Activated naive CD4-positive, alpha-beta T cell treated with anti-CD3 and anti-CD28 coated beads for 36 hours (primary cell): ENCODE measurements at regions not wholly inside any gene's neighbourhood (a gene's known extent, or its start where the extent isn't known, plus 50 kb on each side); places are given as distances from the start of the nearest gene placed in this dataset.
"Not testable (repeated sequence)": the region's sequence is repeated elsewhere in the genome, so short reads cannot be mapped to it uniquely, and the experiment has no call there.

ENCODE experiments used
- CTCF ChIA-PET: fragments of 350-600 bp; sonication (Branson Sonifier 250); formaldehyde crosslinking; loops from one replicate; lab custom pipeline; 2021; ENCODE audit warnings: antibody characterized with exemption; lab: Charles Lee
- DNase-seq: peaks from one replicate; pipeline ENCODE4 v3.0.0-alpha.2; 2020
- H3K27ac Mint-ChIP-seq: one replicate; pipeline ENCODE4 v1.8.0; 2021; ENCODE audit warnings: mild to moderate bottlenecking, mixed read lengths
- H3K27me3 Mint-ChIP-seq: one replicate; pipeline ENCODE4 v1.8.0; 2021; ENCODE audit warnings: low read depth, mixed read lengths
- H3K36me3 Mint-ChIP-seq: one replicate; pipeline ENCODE4 v1.8.0; 2021; ENCODE audit warnings: low read depth, mixed read lengths
- H3K4me1 Mint-ChIP-seq: one replicate; pipeline ENCODE4 v1.8.0; 2021; ENCODE audit warnings: low read depth, mixed read lengths
- H3K4me3 Mint-ChIP-seq: one replicate; pipeline ENCODE4 v1.8.0; 2021; ENCODE audit warnings: mild to moderate bottlenecking, moderate library complexity, mixed read lengths
- H3K9me3 Mint-ChIP-seq: one replicate; pipeline ENCODE4 v1.8.0; 2021; ENCODE audit warnings: mixed read lengths
- intact Hi-C: fragments of 100-400 bp; cut with micrococcal nuclease; formaldehyde crosslinking; loops from one replicate; pipeline ENCODE4 v1.15.1; 2023

DNA sequence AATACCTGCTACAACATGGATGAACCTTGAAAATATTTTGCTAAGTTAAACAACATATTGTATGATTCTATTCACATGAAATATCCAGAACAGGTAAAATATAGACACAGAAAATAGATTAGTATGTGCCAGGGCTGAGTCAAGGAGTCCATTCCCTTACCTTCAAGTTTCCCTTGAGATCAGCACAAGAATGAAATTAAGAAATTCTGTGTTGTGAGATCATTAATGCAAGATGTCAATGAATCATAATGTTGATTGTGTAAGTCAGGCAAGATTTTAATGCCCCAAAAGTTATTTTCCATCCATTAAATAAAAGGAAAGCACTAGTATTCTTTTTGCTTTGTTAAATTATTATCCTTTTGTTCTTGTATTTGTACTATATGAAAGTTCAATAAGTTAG, 139.4 kb downstream of the MRPL39 start:
- peaks cover 14% of the 10 kb centered on the region for H3K36me3 Mint-ChIP-seq
- intact Hi-C loops, result no loop called here
- H3K27ac Mint-ChIP-seq, result no peak overlapping the region
- no peak overlapping the region for H3K4me3 Mint-ChIP-seq
- CTCF ChIA-PET, result no interaction called here
- no peak for DNase-seq
- no peaks in the 10 kb centered on the region for H3K27me3 Mint-ChIP-seq
- H3K9me3 Mint-ChIP-seq, result peaks cover 8% of the 10 kb centered on the region
- H3K4me1 Mint-ChIP-seq, result peaks cover 50% of the 10 kb centered on the region

DNA sequence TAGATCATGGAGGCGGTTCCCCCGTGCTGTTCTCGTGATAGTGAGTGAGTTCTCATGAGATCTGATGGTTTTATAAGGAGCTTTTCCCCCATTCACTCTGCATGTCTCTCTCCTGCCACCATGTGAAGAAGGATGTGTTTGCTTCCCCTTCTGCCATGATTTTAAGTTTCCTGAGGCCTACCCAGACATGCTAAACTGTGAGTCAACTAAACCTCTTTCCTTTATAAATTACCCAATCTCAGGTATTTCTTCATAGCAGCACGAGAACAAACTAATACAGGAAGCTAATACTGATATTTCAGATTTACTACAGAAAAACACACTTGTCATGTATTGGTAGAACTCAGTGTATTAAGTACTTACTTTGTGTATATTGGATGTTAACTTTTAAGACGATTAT, 140.2 kb downstream of the MRPL39 start:
- H3K27ac Mint-ChIP-seq, intact Hi-C loops, DNase-seq, H3K27me3 Mint-ChIP-seq, H3K9me3 Mint-ChIP-seq, H3K4me3 Mint-ChIP-seq: not testable (repeated sequence)
- CTCF ChIA-PET, result interaction anchor here (0.9 to 2.0 kb wide), 3 partner anchors 11 to 82 kb away, joined by 3 to 5 read pairs (median 3); no protein-coding TSS in a partner anchor
- Mint-ChIP-seq H3K36me3 (peaks cover 11% of the 10 kb centered on the region), H3K4me1 (peaks cover 56% of the 10 kb centered on the region)

DNA sequence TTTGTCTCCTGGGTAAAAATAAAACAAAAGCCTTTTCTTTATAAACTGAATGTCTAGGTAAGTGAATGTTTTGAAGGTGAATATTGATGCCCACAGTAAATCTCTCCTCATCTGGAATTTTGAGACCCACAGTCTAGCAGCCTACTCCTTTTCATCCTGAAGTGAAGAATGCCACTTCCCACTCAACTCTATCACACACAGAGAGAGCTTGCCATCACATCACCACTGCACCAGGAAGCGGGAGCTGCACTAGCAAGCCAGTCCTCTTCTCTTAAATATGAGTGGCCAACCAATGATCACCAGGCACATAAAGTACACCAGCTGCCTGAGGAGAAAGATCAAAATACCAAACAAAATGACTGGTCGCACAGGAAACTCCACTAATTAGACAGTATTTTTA, 140.8 kb downstream of the MRPL39 start:
- CTCF ChIA-PET, result interaction anchor here (0.9 to 2.0 kb wide), 4 partner anchors 9 to 82 kb away, joined by 3 to 5 read pairs (median 4); no protein-coding TSS in a partner anchor
- H3K36me3 Mint-ChIP-seq, result peaks cover 11% of the 10 kb centered on the region
- intact Hi-C loops, result no loop called here
- no peak for DNase-seq
- H3K9me3 Mint-ChIP-seq, result peaks cover 4% of the 10 kb centered on the region
- H3K27me3 Mint-ChIP-seq, result no peaks in the 10 kb centered on the region
- no peak overlapping the region for H3K27ac Mint-ChIP-seq
- H3K4me3 Mint-ChIP-seq, result no peak overlapping the region
- peaks cover 60% of the 10 kb centered on the region for H3K4me1 Mint-ChIP-seq

DNA sequence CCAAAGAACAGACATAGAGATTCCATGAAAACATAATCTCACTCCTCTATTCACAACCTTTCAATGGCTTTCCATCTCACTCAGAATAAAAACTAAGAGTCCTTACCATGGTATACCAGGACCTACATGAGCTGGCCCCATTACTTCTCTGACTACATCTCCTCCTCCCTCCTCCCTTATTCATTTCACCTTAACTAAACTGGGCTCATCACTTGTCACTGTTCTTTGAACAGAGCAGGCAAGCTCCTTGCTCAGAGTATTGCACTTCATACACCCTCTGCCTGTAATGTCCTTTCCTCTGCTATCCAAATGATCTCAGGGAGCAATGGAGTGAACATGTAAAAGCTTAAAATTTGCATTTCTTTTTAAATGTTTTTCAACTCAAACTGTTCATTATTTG, 142.0 kb downstream of the MRPL39 start:
- no peak for DNase-seq
- Mint-ChIP-seq H3K27me3 (no peaks in the 10 kb centered on the region), H3K27ac (no peak overlapping the region), H3K4me3 (no peak overlapping the region), H3K36me3 (peaks cover 11% of the 10 kb centered on the region), H3K9me3 (peaks cover 4% of the 10 kb centered on the region), H3K4me1 (peaks cover 64% of the 10 kb centered on the region)
- intact Hi-C loops, result loop anchor here (2.0 kb wide), 1 partner anchor 68 kb away; no protein-coding TSS in a partner anchor
- CTCF ChIA-PET, result interaction anchor here (0.6 to 1.3 kb wide), 6 partner anchors 9 to 1271 kb away, joined by 3 to 4 read pairs (median 4); no protein-coding TSS in a partner anchor

DNA sequence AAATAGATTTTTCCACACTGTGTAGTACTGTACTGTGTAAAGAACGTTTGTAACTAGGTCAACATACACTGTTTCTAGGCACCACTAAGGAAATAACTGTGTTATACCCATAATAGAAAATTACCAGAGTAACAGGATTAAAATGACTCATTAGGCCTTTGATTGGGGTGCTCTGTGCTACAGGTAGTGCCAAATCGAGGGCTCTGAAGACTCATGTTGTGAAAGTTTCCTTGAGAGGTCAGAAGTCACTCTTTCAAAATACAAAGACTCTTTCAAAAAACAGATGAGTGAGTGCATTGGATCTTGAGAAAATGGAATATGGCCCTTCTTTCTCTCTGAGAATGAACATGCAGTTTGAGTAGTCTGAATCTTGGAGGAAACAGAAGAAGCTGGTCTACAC, 143.0 kb downstream of the MRPL39 start:
- Mint-ChIP-seq H3K9me3 (peaks cover 4% of the 10 kb centered on the region), H3K4me1 (peaks cover 69% of the 10 kb centered on the region), H3K27ac (peak overlapping the region; percentile 90), H3K4me3 (peak overlapping the region; percentile 11), H3K27me3 (no peaks in the 10 kb centered on the region), H3K36me3 (peaks cover 11% of the 10 kb centered on the region)
- peak; percentile 51 for DNase-seq
- intact Hi-C loops, result loop anchor here (1.0 to 2.0 kb wide), 6 partner anchors 8 to 109 kb away; no protein-coding TSS in a partner anchor
- CTCF ChIA-PET, result interaction anchor here (1.2 to 1.4 kb wide), 3 partner anchors 24 to 43 kb away, joined by 3 to 4 read pairs (median 4); no protein-coding TSS in a partner anchor

DNA sequence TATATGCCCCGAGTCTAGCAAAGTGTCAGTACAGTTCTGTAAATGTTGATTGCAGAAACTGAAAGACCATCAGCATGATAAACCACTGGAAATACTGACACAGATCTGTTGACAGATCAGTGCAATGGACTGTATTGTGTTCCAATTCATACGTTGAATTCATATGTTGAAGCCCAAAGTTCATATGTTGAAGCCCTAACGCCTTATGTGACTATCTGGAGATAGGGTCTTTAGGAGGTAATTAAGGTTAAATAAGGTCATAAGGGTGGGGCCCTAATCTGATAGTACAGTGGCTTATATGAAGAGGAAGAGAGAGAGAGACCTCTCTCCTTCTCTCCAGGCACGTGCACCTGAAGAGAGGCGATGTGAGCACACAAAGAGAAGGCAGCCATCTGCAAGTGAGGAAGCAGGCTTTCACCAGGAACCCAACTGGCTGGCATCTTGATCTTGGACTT, 144.7 kb downstream of the MRPL39 start:
- peaks cover 4% of the 10 kb centered on the region for H3K9me3 Mint-ChIP-seq
- peak overlapping the region; percentile 16 for H3K4me3 Mint-ChIP-seq
- DNase-seq, result no peak
- no peaks in the 10 kb centered on the region for H3K27me3 Mint-ChIP-seq
- intact Hi-C loops, result no loop called here
- peaks cover 11% of the 10 kb centered on the region for H3K36me3 Mint-ChIP-seq
- CTCF ChIA-PET, result no interaction called here
- peaks cover 73% of the 10 kb centered on the region for H3K4me1 Mint-ChIP-seq
- H3K27ac Mint-ChIP-seq, result peak overlapping the region; percentile 90

DNA sequence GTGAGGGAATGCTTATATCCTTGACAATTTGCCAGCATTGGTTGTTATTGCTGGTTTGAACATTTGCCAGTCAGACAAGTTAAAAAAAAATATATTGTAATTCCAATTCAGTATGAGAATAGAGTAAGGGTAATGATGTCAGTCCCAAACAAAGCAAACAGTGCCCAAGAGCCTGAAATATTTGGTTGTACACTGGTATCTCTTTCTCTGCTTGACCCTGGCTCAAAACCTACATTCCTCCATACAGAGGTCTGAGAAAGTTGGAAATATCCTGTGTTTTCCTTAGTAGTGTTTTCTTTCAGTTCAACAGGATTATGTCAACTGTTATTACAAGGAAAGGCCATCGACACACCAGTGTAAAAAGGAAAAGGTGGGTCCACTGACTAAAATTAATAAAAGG, 145.6 kb downstream of the MRPL39 start:
- peaks cover 75% of the 10 kb centered on the region for H3K4me1 Mint-ChIP-seq
- no peak for DNase-seq
- H3K4me3 Mint-ChIP-seq, result no peak overlapping the region
- CTCF ChIA-PET, result no interaction called here
- H3K36me3 Mint-ChIP-seq, result peaks cover 6% of the 10 kb centered on the region
- intact Hi-C loops, result no loop called here
- H3K9me3 Mint-ChIP-seq, result no peaks in the 10 kb centered on the region
- no peaks in the 10 kb centered on the region for H3K27me3 Mint-ChIP-seq
- H3K27ac Mint-ChIP-seq, result peak overlapping the region; percentile 92

DNA sequence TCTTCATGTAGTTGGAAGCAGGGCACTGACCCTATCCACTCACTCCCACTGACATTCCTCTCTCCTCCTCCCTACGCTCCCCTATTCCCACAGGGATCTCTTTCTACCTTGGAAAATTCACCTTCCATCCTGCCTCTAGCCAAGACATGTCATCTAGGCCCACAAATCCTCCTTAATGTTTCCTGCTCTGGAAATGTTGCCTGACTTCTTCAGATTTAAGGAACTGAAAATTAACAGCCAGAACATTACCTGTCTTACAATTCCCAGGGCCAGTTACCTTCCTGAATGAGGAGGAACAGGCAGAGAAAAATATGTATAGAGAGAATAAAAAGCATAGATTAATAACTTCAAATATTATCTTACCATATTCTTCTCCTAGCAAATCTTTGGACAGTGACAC, 147.3 kb downstream of the MRPL39 start:
- peaks cover 1% of the 10 kb centered on the region for H3K36me3 Mint-ChIP-seq
- no peak for DNase-seq
- no peaks in the 10 kb centered on the region for H3K27me3 Mint-ChIP-seq
- peak overlapping the region; percentile 92 for H3K27ac Mint-ChIP-seq
- H3K4me3 Mint-ChIP-seq, result peak overlapping the region; percentile 14
- CTCF ChIA-PET, result interaction anchor here (1.0 kb wide), 1 partner anchor 53 kb away, joined by 3 read pairs; no protein-coding TSS in a partner anchor
- H3K4me1 Mint-ChIP-seq, result peaks cover 81% of the 10 kb centered on the region
- no peaks in the 10 kb centered on the region for H3K9me3 Mint-ChIP-seq
- intact Hi-C loops, result no loop called here

DNA sequence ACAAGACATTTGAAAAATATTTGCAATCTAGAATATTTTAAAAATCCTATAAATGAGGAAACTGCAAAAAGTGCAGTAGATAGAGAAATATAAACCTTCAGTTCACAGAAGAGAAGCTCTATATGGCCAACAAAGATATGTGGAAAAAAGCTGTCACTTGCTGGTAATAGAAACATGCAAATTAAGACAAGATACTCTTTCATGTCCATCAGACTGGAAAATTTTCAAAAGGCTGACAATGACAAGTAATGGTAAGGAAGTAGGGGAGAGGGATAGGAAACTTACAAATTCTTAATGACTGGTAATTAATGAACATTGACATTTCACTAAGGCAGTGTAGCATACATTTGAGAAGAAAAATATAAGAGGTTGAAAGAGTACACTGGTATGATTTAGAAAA, 147.9 kb downstream of the MRPL39 start:
- peak overlapping the region; percentile 92 for H3K27ac Mint-ChIP-seq
- peaks cover under 1% of the 10 kb centered on the region for H3K36me3 Mint-ChIP-seq
- H3K4me3 Mint-ChIP-seq, result peak overlapping the region; percentile 9
- H3K9me3 Mint-ChIP-seq, result peaks cover under 1% of the 10 kb centered on the region
- peaks cover 78% of the 10 kb centered on the region for H3K4me1 Mint-ChIP-seq
- CTCF ChIA-PET, result interaction anchor here (1.0 kb wide), 1 partner anchor 53 kb away, joined by 3 read pairs; no protein-coding TSS in a partner anchor
- DNase-seq, result no peak
- no peaks in the 10 kb centered on the region for H3K27me3 Mint-ChIP-seq
- intact Hi-C loops, result no loop called here

DNA sequence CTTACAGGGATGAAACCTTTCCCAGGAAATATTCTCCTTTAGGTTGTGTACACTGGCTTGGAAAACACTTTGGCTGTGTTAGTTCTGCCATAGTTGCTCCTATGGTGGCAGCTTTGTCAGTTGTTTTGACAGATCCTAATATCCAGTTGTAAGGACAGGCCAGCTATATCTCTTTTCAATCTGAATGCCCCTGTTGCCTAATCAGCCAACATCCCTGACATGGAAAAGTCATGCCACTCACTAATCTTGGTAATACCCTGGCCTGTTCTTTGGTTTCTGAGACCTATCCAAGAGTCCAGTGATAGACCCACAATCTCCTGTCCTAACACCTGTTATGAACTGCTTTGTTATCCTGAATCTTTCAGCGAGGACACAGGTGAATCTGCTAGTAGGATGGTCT, 148.8 kb downstream of the MRPL39 start:
- CTCF ChIA-PET, result interaction anchor here (0.6 kb wide), 1 partner anchor 117 kb away, joined by 5 read pairs; no protein-coding TSS in a partner anchor
- Mint-ChIP-seq H3K4me3 (peak overlapping the region; percentile 32), H3K4me1 (peaks cover 78% of the 10 kb centered on the region), H3K36me3 (peaks cover 3% of the 10 kb centered on the region), H3K27me3 (no peaks in the 10 kb centered on the region), H3K9me3 (peaks cover 3% of the 10 kb centered on the region), H3K27ac (peak overlapping the region; percentile 91)
- intact Hi-C loops, result no loop called here
- no peak for DNase-seq

DNA sequence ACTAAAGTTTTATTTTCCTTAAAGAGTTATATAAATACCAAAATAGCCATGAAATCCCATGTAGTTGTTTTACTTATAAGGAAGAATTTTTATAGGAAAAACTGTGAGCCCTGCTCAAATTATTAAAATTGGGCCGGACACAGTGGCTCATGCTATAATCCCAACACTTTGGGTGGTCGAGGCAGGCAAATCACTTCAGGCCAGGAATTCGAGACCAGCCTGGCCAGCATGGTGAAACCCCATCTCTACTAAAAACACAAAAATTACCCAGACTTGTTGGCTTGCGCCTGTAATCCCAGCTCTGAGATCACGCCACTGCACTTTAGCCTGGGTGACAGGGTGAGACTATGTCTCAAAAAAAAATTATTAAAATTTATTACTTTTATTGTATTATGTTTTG, 149.3 kb downstream of the MRPL39 start:
- Mint-ChIP-seq H3K36me3 (peaks cover 3% of the 10 kb centered on the region), H3K4me1 (peaks cover 78% of the 10 kb centered on the region), H3K9me3 (peaks cover 3% of the 10 kb centered on the region), H3K27ac (peak overlapping the region; percentile 67), H3K4me3 (no peak overlapping the region), H3K27me3 (no peaks in the 10 kb centered on the region)
- DNase-seq, result no peak
- CTCF ChIA-PET, result interaction anchor here (0.6 kb wide), 1 partner anchor 118 kb away, joined by 5 read pairs; no protein-coding TSS in a partner anchor
- intact Hi-C loops, result loop anchor here (1.0 to 2.0 kb wide), 11 partner anchors 29 to 277 kb away; no protein-coding TSS in a partner anchor

DNA sequence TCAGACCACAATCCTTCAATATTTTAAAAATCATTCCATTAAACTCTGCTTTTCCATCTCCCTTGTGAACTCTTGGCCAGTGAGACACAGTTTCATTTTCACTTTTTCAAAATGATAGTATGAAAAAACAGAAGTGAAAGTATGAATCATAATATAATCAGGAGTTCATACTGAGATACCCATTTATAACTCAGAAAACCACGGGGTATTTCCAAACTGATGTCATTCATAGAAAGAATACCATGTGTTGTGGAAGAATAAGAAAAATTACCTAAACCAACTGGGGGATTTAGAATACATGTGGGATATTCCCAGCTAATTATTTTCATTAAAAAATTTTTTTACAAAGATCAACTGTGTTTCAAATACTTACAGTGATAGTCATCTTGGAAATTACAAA, 149.9 kb downstream of the MRPL39 start:
- H3K27ac Mint-ChIP-seq, result peak overlapping the region; percentile 84
- peaks cover 3% of the 10 kb centered on the region for H3K9me3 Mint-ChIP-seq
- peaks cover 3% of the 10 kb centered on the region for H3K36me3 Mint-ChIP-seq
- H3K4me3 Mint-ChIP-seq, result peak overlapping the region; percentile 48
- DNase-seq, result no peak
- H3K27me3 Mint-ChIP-seq, result no peaks in the 10 kb centered on the region
- intact Hi-C loops, result loop anchor here (1.0 to 2.0 kb wide), 11 partner anchors 29 to 278 kb away; no protein-coding TSS in a partner anchor
- H3K4me1 Mint-ChIP-seq, result peaks cover 74% of the 10 kb centered on the region
- CTCF ChIA-PET, result interaction anchor here (1.2 kb wide), 1 partner anchor 28 kb away, joined by 3 read pairs; no protein-coding TSS in a partner anchor
